A204.1 (cell line): ENCODE measurements at regions not wholly inside any gene's neighbourhood (a gene's known extent, or its start where the extent isn't known, plus 50 kb on each side); places are given as distances from the start of the nearest gene placed in this dataset.

ENCODE experiments used
- FAIRE-seq: peaks from 2 replicates; lab custom pipeline; 2012; peaks lifted over from hg19 to GRCh38; lab: Jason Lieb, UNC

- no peak for FAIRE-seq
Observed at GRCh38 chr10:58932577-58933314, 243.7 kb upstream of the PHYHIPL start.

- FAIRE-seq, result no peak
Observed at GRCh38 chr10:58936364-58936763, 240.1 kb upstream of the PHYHIPL start.

GRCh38 chr10:58937423-58937822, 239.0 kb upstream of the PHYHIPL start:
- FAIRE-seq, result no peak

- no peak for FAIRE-seq
Observed at GRCh38 chr10:58942724-58943123, 233.7 kb upstream of the PHYHIPL start.

GRCh38 chr10:58943256-58943890, 233.1 kb upstream of the PHYHIPL start:
- FAIRE-seq, result no peak

GRCh38 chr10:58943960-58944359, 232.5 kb upstream of the PHYHIPL start:
- FAIRE-seq, result no peak

- FAIRE-seq, result no peak
Observed at GRCh38 chr10:58948303-58948702, 228.1 kb upstream of the PHYHIPL start.

- FAIRE-seq, result no peak
Observed at GRCh38 chr10:58950618-58951017, 225.8 kb upstream of the PHYHIPL start.

GRCh38 chr10:58951087-58951486, 225.4 kb upstream of the PHYHIPL start:
- no peak for FAIRE-seq

- no peak for FAIRE-seq
Observed at GRCh38 chr10:58951746-58952145, 224.7 kb upstream of the PHYHIPL start.

GRCh38 chr10:58952162-58952601, 224.3 kb upstream of the PHYHIPL start:
- no peak for FAIRE-seq

- FAIRE-seq, result peak; percentile 59
Observed at GRCh38 chr10:58952747-58953466, 223.5 kb upstream of the PHYHIPL start.

GRCh38 chr10:58954178-58954577, 222.3 kb upstream of the PHYHIPL start:
- FAIRE-seq, result no peak

- no peak for FAIRE-seq
Observed at GRCh38 chr10:58955615-58956014, 220.8 kb upstream of the PHYHIPL start.

- FAIRE-seq, result no peak
Observed at GRCh38 chr10:58956926-58957325, 219.5 kb upstream of the PHYHIPL start.

- no peak for FAIRE-seq
Observed at GRCh38 chr10:58957517-58957916, 218.9 kb upstream of the PHYHIPL start.

GRCh38 chr10:58963101-58963534, 213.3 kb upstream of the PHYHIPL start:
- no peak for FAIRE-seq

- no peak for FAIRE-seq
Observed at GRCh38 chr10:58963723-58964124, 212.7 kb upstream of the PHYHIPL start.

- no peak for FAIRE-seq
Observed at GRCh38 chr10:58965855-58966254, 210.6 kb upstream of the PHYHIPL start.

GRCh38 chr10:58967551-58968388, 208.7 kb upstream of the PHYHIPL start:
- FAIRE-seq, result no peak

- FAIRE-seq, result no peak
Observed at GRCh38 chr10:58968389-58968755, 208.1 kb upstream of the PHYHIPL start.

- no peak for FAIRE-seq
Observed at GRCh38 chr10:58969576-58969975, 206.9 kb upstream of the PHYHIPL start.
